ENCODE measurements at regions not wholly inside any gene's neighbourhood (a gene's known extent, or its start where the extent isn't known, plus 50 kb on each side); places are given as distances from the start of the nearest gene placed in this dataset.

DNA sequence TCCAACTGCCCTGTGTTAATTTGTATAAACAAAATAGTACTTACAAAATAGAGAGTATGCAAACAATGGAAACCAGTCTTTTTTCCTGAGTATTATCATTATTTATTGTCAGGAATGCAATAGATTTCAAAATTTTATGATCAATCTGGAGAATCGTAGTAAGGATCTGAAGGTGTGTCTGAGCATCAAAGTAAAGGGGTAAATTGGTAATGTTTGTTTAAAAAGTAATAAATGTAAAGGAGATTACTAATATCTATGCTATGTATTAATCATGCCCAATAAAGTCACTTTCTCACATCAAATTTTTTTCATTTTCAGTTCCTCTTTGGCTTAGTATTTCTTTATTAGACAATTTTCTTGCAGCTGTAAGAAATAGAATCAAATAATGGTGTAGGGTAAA is 1507.1 kb upstream of the PCDH7 start:
- no peak overlapping the region for H2AK5ac ChIP-seq (ENCODE audit: low read length)
- no peaks in the 10 kb centered on the region for H3K27me3 ChIP-seq (ENCODE audit: insufficient read depth, low read length, poor library complexity)
- H4K5ac ChIP-seq (ENCODE audit: low read length): no peak overlapping the region
- no peak overlapping the region for H3K9ac ChIP-seq (ENCODE audit: low read length)
- no peaks in the 10 kb centered on the region for H3K79me2 ChIP-seq (ENCODE audit: control insufficient read depth, insufficient read depth, low read length)
- no peak overlapping the region for H3K27ac ChIP-seq (ENCODE audit: low read depth, low read length)
- no peak overlapping the region for H2BK5ac ChIP-seq (ENCODE audit: low read length)
- no peak for DNase-seq
- no peak overlapping the region for H3K4me2 ChIP-seq (ENCODE audit: low read length)
- no peaks in the 10 kb centered on the region for H3K4me1 ChIP-seq (ENCODE audit: control insufficient read depth, low read depth, low read length)
- no peak overlapping the region for H4K8ac ChIP-seq (ENCODE audit: low read depth, low read length)
- H3K18ac ChIP-seq (ENCODE audit: low read length): no peak overlapping the region
- no peak overlapping the region for H3K4ac ChIP-seq (ENCODE audit: low read depth, low read length)
- no peak overlapping the region for H2BK15ac ChIP-seq (replicated peaks; ENCODE audit: low read depth)
- no peaks in the 10 kb centered on the region for H3K36me3 ChIP-seq (ENCODE audit: control insufficient read depth, insufficient read depth, low read length)
- no peak overlapping the region for H3K4me3 ChIP-seq (ENCODE audit: low read length)
- H2BK120ac ChIP-seq (ENCODE audit: low read depth, low read length): no peak overlapping the region
- H3K56ac ChIP-seq (ENCODE audit: low read length): no peak overlapping the region
- H3K23ac ChIP-seq (ENCODE audit: low read length): no peak overlapping the region
- 100% methylated on average over 1 of the region's 1 CpG for WGBS (ENCODE audit: extremely low coverage, insufficient coverage, low lambda C conversion rate)
- H3K79me1 ChIP-seq (ENCODE audit: low read length): no peaks in the 10 kb centered on the region

GRCh38 chr4:29220761-29221160 is 1499.4 kb upstream of the PCDH7 start:
- H2BK5ac ChIP-seq (ENCODE audit: low read length): no peak overlapping the region
- H4K8ac ChIP-seq (ENCODE audit: low read depth, low read length): no peak overlapping the region
- no peak overlapping the region for H3K56ac ChIP-seq (ENCODE audit: low read length)
- H3K36me3 ChIP-seq (ENCODE audit: control insufficient read depth, insufficient read depth, low read length): no peaks in the 10 kb centered on the region
- H3K4me2 ChIP-seq (ENCODE audit: low read length): no peak overlapping the region
- no peak overlapping the region for H3K27ac ChIP-seq (ENCODE audit: low read depth, low read length)
- H3K4ac ChIP-seq (ENCODE audit: low read depth, low read length): no peak overlapping the region
- H3K9ac ChIP-seq (ENCODE audit: low read length): no peak overlapping the region
- no peaks in the 10 kb centered on the region for H3K79me2 ChIP-seq (ENCODE audit: control insufficient read depth, insufficient read depth, low read length)
- no peak overlapping the region for H3K18ac ChIP-seq (ENCODE audit: low read length)
- H3K79me1 ChIP-seq (ENCODE audit: low read length): no peaks in the 10 kb centered on the region
- no peak overlapping the region for H2AK5ac ChIP-seq (ENCODE audit: low read length)
- H2BK120ac ChIP-seq (ENCODE audit: low read depth, low read length): no peak overlapping the region
- H3K23ac ChIP-seq (ENCODE audit: low read length): no peak overlapping the region
- no peaks in the 10 kb centered on the region for H3K4me1 ChIP-seq (ENCODE audit: control insufficient read depth, low read depth, low read length)
- DNase-seq: no peak
- H3K4me3 ChIP-seq (ENCODE audit: low read length): no peak overlapping the region
- H2BK15ac ChIP-seq (replicated peaks; ENCODE audit: low read depth): no peak overlapping the region
- no peaks in the 10 kb centered on the region for H3K27me3 ChIP-seq (ENCODE audit: insufficient read depth, low read length, poor library complexity)
- no peak overlapping the region for H4K5ac ChIP-seq (ENCODE audit: low read length)
- WGBS (ENCODE audit: extremely low coverage, insufficient coverage, low lambda C conversion rate): no CpG with 5 or more reads among the region's 1 CpG

DNA sequence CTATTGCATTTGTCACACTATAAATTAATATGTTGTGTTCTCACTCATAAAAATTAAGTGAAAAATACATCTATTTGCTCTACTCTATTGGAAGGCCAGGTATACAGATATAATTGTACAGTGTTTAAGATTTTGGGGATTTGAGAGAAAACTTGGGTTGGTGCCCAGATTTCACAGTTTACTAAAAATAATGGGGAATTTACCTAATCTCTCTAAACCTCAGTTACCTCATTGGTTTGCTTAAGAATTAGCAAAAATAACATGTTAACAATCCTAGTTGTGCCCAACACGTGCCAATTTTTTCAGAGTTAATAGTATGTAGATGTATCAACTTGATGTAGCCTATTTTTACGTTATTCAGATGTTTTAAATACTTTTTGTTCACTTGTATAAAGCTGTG is 1495.3 kb upstream of the PCDH7 start:
- WGBS (ENCODE audit: extremely low coverage, insufficient coverage, low lambda C conversion rate): no CpG with 5 or more reads among the region's 2 CpGs

DNA sequence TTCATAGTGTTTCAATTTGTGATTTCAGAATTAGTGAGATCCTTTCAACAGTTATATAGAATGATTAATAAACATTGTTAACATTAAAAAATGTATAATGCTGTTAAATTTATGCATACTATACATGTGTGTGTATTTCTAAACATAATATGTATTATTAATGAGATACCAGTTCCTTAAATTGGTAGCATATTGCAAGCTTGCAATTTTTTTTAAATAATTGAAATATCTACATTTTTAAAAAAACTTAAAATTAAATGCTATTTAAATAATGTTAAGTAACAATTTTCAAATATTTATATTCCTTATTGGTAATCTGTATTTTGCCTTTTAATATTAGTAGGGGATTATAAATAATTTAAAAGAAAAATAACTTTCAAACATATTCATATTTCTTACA is 1479.5 kb upstream of the PCDH7 start:
- Histone ChIP-seq H3K4me1 (ENCODE audit: control insufficient read depth, low read depth, low read length) (no peaks in the 10 kb centered on the region), H3K9ac (ENCODE audit: low read length) (no peak overlapping the region), H2BK15ac (replicated peaks; ENCODE audit: low read depth) (no peak overlapping the region), H3K56ac (ENCODE audit: low read length) (no peak overlapping the region), H4K5ac (ENCODE audit: low read length) (no peak overlapping the region), H3K18ac (ENCODE audit: low read length) (no peak overlapping the region), H3K4me3 (ENCODE audit: low read length) (no peak overlapping the region), H3K4me2 (ENCODE audit: low read length) (no peak overlapping the region), H3K79me1 (ENCODE audit: low read length) (no peaks in the 10 kb centered on the region), H2BK5ac (ENCODE audit: low read length) (no peak overlapping the region), H3K79me2 (ENCODE audit: control insufficient read depth, insufficient read depth, low read length) (no peaks in the 10 kb centered on the region), H2AK5ac (ENCODE audit: low read length) (no peak overlapping the region), H3K36me3 (ENCODE audit: control insufficient read depth, insufficient read depth, low read length) (no peaks in the 10 kb centered on the region), H2BK120ac (ENCODE audit: low read depth, low read length) (no peak overlapping the region), H3K4ac (ENCODE audit: low read depth, low read length) (no peak overlapping the region), H3K27ac (ENCODE audit: low read depth, low read length) (no peak overlapping the region), H4K8ac (ENCODE audit: low read depth, low read length) (no peak overlapping the region), H3K23ac (ENCODE audit: low read length) (no peak overlapping the region), H3K27me3 (ENCODE audit: insufficient read depth, low read length, poor library complexity) (no peaks in the 10 kb centered on the region)
- DNase-seq: no peak

More for the DNA sequence above, 1495.3 kb upstream of the PCDH7 start:
- H3K56ac ChIP-seq (ENCODE audit: low read length): no peak overlapping the region
- H3K4ac ChIP-seq (ENCODE audit: low read depth, low read length): no peak overlapping the region
- no peaks in the 10 kb centered on the region for H3K4me1 ChIP-seq (ENCODE audit: control insufficient read depth, low read depth, low read length)
- H2BK15ac ChIP-seq (replicated peaks; ENCODE audit: low read depth): no peak overlapping the region
- H2BK120ac ChIP-seq (ENCODE audit: low read depth, low read length): no peak overlapping the region
- no peak overlapping the region for H3K9ac ChIP-seq (ENCODE audit: low read length)
- H2BK5ac ChIP-seq (ENCODE audit: low read length): no peak overlapping the region
- no peak overlapping the region for H4K8ac ChIP-seq (ENCODE audit: low read depth, low read length)
- no peak overlapping the region for H4K5ac ChIP-seq (ENCODE audit: low read length)
- H3K27ac ChIP-seq (ENCODE audit: low read depth, low read length): no peak overlapping the region
- no peak overlapping the region for H3K18ac ChIP-seq (ENCODE audit: low read length)
- no peak overlapping the region for H3K4me2 ChIP-seq (ENCODE audit: low read length)
- H3K4me3 ChIP-seq (ENCODE audit: low read length): no peak overlapping the region
- no peaks in the 10 kb centered on the region for H3K79me2 ChIP-seq (ENCODE audit: control insufficient read depth, insufficient read depth, low read length)
- no peaks in the 10 kb centered on the region for H3K36me3 ChIP-seq (ENCODE audit: control insufficient read depth, insufficient read depth, low read length)
- no peaks in the 10 kb centered on the region for H3K27me3 ChIP-seq (ENCODE audit: insufficient read depth, low read length, poor library complexity)
- no peak overlapping the region for H2AK5ac ChIP-seq (ENCODE audit: low read length)
- H3K79me1 ChIP-seq (ENCODE audit: low read length): no peaks in the 10 kb centered on the region
- no peak for DNase-seq
- H3K23ac ChIP-seq (ENCODE audit: low read length): no peak overlapping the region

DNA sequence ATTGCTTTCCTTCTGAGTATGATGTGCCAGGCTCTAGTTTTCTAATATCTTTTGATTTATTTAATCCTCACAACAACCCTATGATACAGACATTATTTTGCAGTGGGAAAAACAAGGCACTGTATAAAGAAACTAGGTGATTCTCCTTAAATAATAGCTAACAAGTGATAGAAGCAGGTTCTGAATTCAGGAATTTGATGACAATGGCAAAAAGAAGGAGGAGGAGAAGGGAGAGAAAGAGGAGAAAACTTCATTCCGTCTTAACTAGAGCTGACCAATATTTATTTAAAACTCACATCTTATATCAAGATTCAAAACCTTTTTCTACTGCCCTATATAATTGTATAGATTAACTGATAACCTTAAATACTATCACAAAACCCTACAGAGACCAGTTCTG is 1477.1 kb upstream of the PCDH7 start:
- WGBS (ENCODE audit: extremely low coverage, insufficient coverage, low lambda C conversion rate): no CpG with 5 or more reads among the region's 1 CpG
- Histone ChIP-seq H3K4me1 (ENCODE audit: control insufficient read depth, low read depth, low read length) (no peaks in the 10 kb centered on the region), H3K56ac (ENCODE audit: low read length) (no peak overlapping the region), H3K79me1 (ENCODE audit: low read length) (no peaks in the 10 kb centered on the region), H3K79me2 (ENCODE audit: control insufficient read depth, insufficient read depth, low read length) (no peaks in the 10 kb centered on the region), H3K4ac (ENCODE audit: low read depth, low read length) (no peak overlapping the region), H3K36me3 (ENCODE audit: control insufficient read depth, insufficient read depth, low read length) (no peaks in the 10 kb centered on the region), H3K18ac (ENCODE audit: low read length) (no peak overlapping the region), H2BK120ac (ENCODE audit: low read depth, low read length) (no peak overlapping the region), H4K5ac (ENCODE audit: low read length) (no peak overlapping the region), H3K9ac (ENCODE audit: low read length) (no peak overlapping the region), H3K27ac (ENCODE audit: low read depth, low read length) (no peak overlapping the region), H2AK5ac (ENCODE audit: low read length) (no peak overlapping the region), H2BK5ac (ENCODE audit: low read length) (no peak overlapping the region), H2BK15ac (replicated peaks; ENCODE audit: low read depth) (no peak overlapping the region), H3K4me3 (ENCODE audit: low read length) (no peak overlapping the region), H3K23ac (ENCODE audit: low read length) (no peak overlapping the region), H3K4me2 (ENCODE audit: low read length) (no peak overlapping the region), H4K8ac (ENCODE audit: low read depth, low read length) (no peak overlapping the region), H3K27me3 (ENCODE audit: insufficient read depth, low read length, poor library complexity) (no peaks in the 10 kb centered on the region)
- DNase-seq: no peak

- H3K23ac ChIP-seq (ENCODE audit: low read length): no peak overlapping the region
- H4K5ac ChIP-seq (ENCODE audit: low read length): no peak overlapping the region
- no peaks in the 10 kb centered on the region for H3K79me1 ChIP-seq (ENCODE audit: low read length)
- no peak overlapping the region for H3K4me2 ChIP-seq (ENCODE audit: low read length)
- no peak overlapping the region for H3K9ac ChIP-seq (ENCODE audit: low read length)
- H3K18ac ChIP-seq (ENCODE audit: low read length): no peak overlapping the region
- H2BK120ac ChIP-seq (ENCODE audit: low read depth, low read length): no peak overlapping the region
- H3K4ac ChIP-seq (ENCODE audit: low read depth, low read length): no peak overlapping the region
- no CpG with 5 or more reads among the region's 1 CpG for WGBS (ENCODE audit: extremely low coverage, insufficient coverage, low lambda C conversion rate)
- no peak for DNase-seq
- no peak overlapping the region for H4K8ac ChIP-seq (ENCODE audit: low read depth, low read length)
- H3K4me3 ChIP-seq (ENCODE audit: low read length): no peak overlapping the region
- no peak overlapping the region for H2BK5ac ChIP-seq (ENCODE audit: low read length)
- no peak overlapping the region for H2AK5ac ChIP-seq (ENCODE audit: low read length)
- no peak overlapping the region for H3K56ac ChIP-seq (ENCODE audit: low read length)
- H3K4me1 ChIP-seq (ENCODE audit: control insufficient read depth, low read depth, low read length): no peaks in the 10 kb centered on the region
- no peaks in the 10 kb centered on the region for H3K27me3 ChIP-seq (ENCODE audit: insufficient read depth, low read length, poor library complexity)
- H3K79me2 ChIP-seq (ENCODE audit: control insufficient read depth, insufficient read depth, low read length): no peaks in the 10 kb centered on the region
- no peak overlapping the region for H3K27ac ChIP-seq (ENCODE audit: low read depth, low read length)
- H2BK15ac ChIP-seq (replicated peaks; ENCODE audit: low read depth): no peak overlapping the region
- H3K36me3 ChIP-seq (ENCODE audit: control insufficient read depth, insufficient read depth, low read length): no peaks in the 10 kb centered on the region
These were observed 1476.3 kb upstream of the PCDH7 start for GRCh38 chr4:29243851-29244250.

Measured in mesendoderm (in vitro differentiated cells).